BLaER1 treated with 17β-estradiol and CSF1 and Interleukin-3, amounts not matched to agents 10 nM and 100 nM (cell line): ENCODE measurements at regions not wholly inside any gene's neighbourhood (a gene's known extent, or its start where the extent isn't known, plus 50 kb on each side); places are given as distances from the start of the nearest gene placed in this dataset.

Experiments
- H3K27ac ChIP-seq, 11 experiments: shearing (Covaris generic); formaldehyde crosslinking; 2 replicates each; pipeline ENCODE4 v1.8.1; 2022
- H3K27me3 ChIP-seq, 11 experiments: shearing (Covaris generic); formaldehyde crosslinking; 2 replicates each; pipeline ENCODE4 v1.8.1; 2022
- H3K36me3 ChIP-seq, 11 experiments: shearing (Covaris generic); formaldehyde crosslinking; 2 replicates each; pipeline ENCODE4 v1.8.1; 2022
- H3K4me1 ChIP-seq, 10 experiments: shearing (Covaris generic); formaldehyde crosslinking; 2 replicates each; pipeline ENCODE4 v1.8.1; 2022
- H3K4me2 ChIP-seq, 11 experiments: shearing (Covaris generic); formaldehyde crosslinking; 2 replicates each; pipeline ENCODE4 v1.8.1; 2022
- H3K4me3 ChIP-seq, 10 experiments: shearing (Covaris generic); formaldehyde crosslinking; 2 replicates each; pipeline ENCODE4 v1.8.1; 2022
- H3K9ac ChIP-seq, 11 experiments: shearing (Covaris generic); formaldehyde crosslinking; 2 replicates each; pipeline ENCODE4 v1.8.1; 2022
- H3K9me3 ChIP-seq, 11 experiments: shearing (Covaris generic); formaldehyde crosslinking; replicated peaks in 1 of 11; 2 replicates each; pipeline ENCODE4 v1.8.1; 2022
- H4K20me1 ChIP-seq, 11 experiments: shearing (Covaris generic); formaldehyde crosslinking; 2 replicates each; pipeline ENCODE4 v1.8.1; 2022
- Cebpa-rat ChIP-seq, 11 experiments: shearing (Covaris generic); IDR thresholded peaks; 2 replicates each; pipeline ENCODE4 v1.8.1; 2022

DNA sequence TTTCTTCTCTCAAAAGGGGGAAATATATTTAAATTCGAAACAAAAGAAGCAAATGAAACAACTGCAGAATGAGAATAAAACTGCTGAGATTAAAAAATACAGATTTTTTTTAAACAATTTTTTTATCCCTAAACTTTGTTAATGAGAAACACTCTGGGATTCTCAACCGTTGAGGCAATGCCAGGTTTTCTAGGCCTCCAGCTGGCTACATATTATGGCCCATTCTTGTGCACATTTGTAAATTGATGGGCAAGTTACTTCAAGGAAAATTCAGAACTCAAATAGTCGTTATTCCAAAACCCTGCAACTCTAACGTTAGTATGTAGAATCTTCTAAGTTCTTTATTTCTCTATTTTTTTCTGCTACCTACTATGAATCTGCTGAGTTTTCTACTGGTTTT, 239.3 kb upstream of the WSCD1 start:
- no peak overlapping the region for H3K4me2 ChIP-seq
- H3K9me3 ChIP-seq, result peaks cover 8 to 25% (median 15%) of the 10 kb centered on the region in 11 experiments
- no peak overlapping the region for H3K4me3 ChIP-seq
- no peak overlapping the region for H3K9ac ChIP-seq
- no peaks in the 10 kb centered on the region for H4K20me1 ChIP-seq
- H3K27me3 ChIP-seq, result no peaks in the 10 kb centered on the region
- TF ChIP-seq Cebpa-rat (IDR thresholded peaks at IDR 0.05), result no peak
- H3K4me1 ChIP-seq, result peaks cover 0 to 8% (median 7%) of the 10 kb centered on the region in 10 experiments; a peak in 11 of 20 replicates
- H3K27ac ChIP-seq, result no peak overlapping the region
- H3K36me3 ChIP-seq, result no peaks in the 10 kb centered on the region

DNA sequence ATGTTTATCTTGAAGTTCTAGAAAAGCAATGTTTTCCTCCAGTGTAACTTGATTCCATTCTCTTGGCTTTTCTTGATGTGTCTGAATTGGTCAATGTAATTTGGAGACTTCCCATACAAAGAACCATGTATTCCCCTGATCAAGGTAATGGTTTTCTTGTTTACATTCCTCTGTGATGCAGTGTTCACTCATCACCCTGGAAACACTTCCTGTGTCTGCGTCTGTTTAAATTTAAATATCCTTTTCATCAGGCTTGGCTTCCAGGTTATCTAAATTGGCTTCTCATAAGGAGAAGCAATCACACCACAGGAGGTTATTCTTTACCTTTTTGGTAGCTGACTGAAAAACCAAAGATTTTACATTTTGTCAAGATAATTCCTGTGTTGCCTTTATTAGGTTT, 237.3 kb upstream of the WSCD1 start:
- Histone ChIP-seq H3K27me3 (no peaks in the 10 kb centered on the region), H3K9me3 (peaks cover 0 to 11% (median 5%) of the 10 kb centered on the region in 11 experiments; a peak in 13 of 22 replicates), H3K4me1 (peaks cover 0 to 8% (median 7%) of the 10 kb centered on the region in 10 experiments; a peak in 11 of 20 replicates), H3K36me3 (no peaks in the 10 kb centered on the region), H4K20me1 (no peaks in the 10 kb centered on the region), H3K4me3 (no peak overlapping the region), H3K9ac (no peak overlapping the region), H3K27ac (peak overlapping the region in 1 of 11 experiments; percentile 18; a peak in 1 of 22 replicates), H3K4me2 (peak overlapping the region in 7 of 11 experiments; percentile 1 to 38 (median 9); a peak in 7 of 22 replicates)
- TF ChIP-seq Cebpa-rat (IDR thresholded peaks at IDR 0.05), result no peak

- H3K4me1 ChIP-seq, result peaks cover 0 to 8% (median 7%) of the 10 kb centered on the region in 10 experiments; a peak in 11 of 20 replicates
- no peak overlapping the region for H3K4me3 ChIP-seq
- no peaks in the 10 kb centered on the region for H3K9me3 ChIP-seq
- no peak overlapping the region for H3K27ac ChIP-seq
- H3K36me3 ChIP-seq, result no peaks in the 10 kb centered on the region
- H3K27me3 ChIP-seq, result no peaks in the 10 kb centered on the region
- no peaks in the 10 kb centered on the region for H4K20me1 ChIP-seq
- H3K4me2 ChIP-seq, result no peak overlapping the region
- H3K9ac ChIP-seq, result no peak overlapping the region
- no peak for TF ChIP-seq Cebpa-rat (IDR thresholded peaks at IDR 0.05)
Observed at GRCh38 chr17:5837055-5837491, 233.1 kb upstream of the WSCD1 start.

GRCh38 chr17:5838661-5839300, 231.4 kb upstream of the WSCD1 start:
- no peaks in the 10 kb centered on the region for H3K9me3 ChIP-seq
- no peaks in the 10 kb centered on the region for H3K36me3 ChIP-seq
- H3K4me1 ChIP-seq, result no peaks in the 10 kb centered on the region
- H3K4me3 ChIP-seq, result no peak overlapping the region
- H3K9ac ChIP-seq, result no peak overlapping the region
- no peak overlapping the region for H3K27ac ChIP-seq
- no peak for TF ChIP-seq Cebpa-rat (IDR thresholded peaks at IDR 0.05)
- H3K27me3 ChIP-seq, result no peaks in the 10 kb centered on the region
- H4K20me1 ChIP-seq, result no peaks in the 10 kb centered on the region
- no peak overlapping the region for H3K4me2 ChIP-seq

- H3K9ac ChIP-seq, result no peak overlapping the region
- H3K27ac ChIP-seq, result no peak overlapping the region
- no peaks in the 10 kb centered on the region for H3K4me1 ChIP-seq
- H3K4me2 ChIP-seq, result no peak overlapping the region
- TF ChIP-seq Cebpa-rat (IDR thresholded peaks at IDR 0.05), result no peak
- no peaks in the 10 kb centered on the region for H4K20me1 ChIP-seq
- H3K36me3 ChIP-seq, result no peaks in the 10 kb centered on the region
- H3K27me3 ChIP-seq, result no peaks in the 10 kb centered on the region
- no peaks in the 10 kb centered on the region for H3K9me3 ChIP-seq
- no peak overlapping the region for H3K4me3 ChIP-seq
Observed at GRCh38 chr17:5840811-5841446, 229.2 kb upstream of the WSCD1 start.

GRCh38 chr17:5841862-5842261, 228.3 kb upstream of the WSCD1 start:
- no peaks in the 10 kb centered on the region for H3K9me3 ChIP-seq
- no peak overlapping the region for H3K4me2 ChIP-seq
- H4K20me1 ChIP-seq, result no peaks in the 10 kb centered on the region
- TF ChIP-seq Cebpa-rat (IDR thresholded peaks at IDR 0.05), result no peak
- no peak overlapping the region for H3K4me3 ChIP-seq
- no peak overlapping the region for H3K9ac ChIP-seq
- H3K4me1 ChIP-seq, result no peaks in the 10 kb centered on the region
- no peak overlapping the region for H3K27ac ChIP-seq
- H3K36me3 ChIP-seq, result no peaks in the 10 kb centered on the region
- H3K27me3 ChIP-seq, result no peaks in the 10 kb centered on the region

DNA sequence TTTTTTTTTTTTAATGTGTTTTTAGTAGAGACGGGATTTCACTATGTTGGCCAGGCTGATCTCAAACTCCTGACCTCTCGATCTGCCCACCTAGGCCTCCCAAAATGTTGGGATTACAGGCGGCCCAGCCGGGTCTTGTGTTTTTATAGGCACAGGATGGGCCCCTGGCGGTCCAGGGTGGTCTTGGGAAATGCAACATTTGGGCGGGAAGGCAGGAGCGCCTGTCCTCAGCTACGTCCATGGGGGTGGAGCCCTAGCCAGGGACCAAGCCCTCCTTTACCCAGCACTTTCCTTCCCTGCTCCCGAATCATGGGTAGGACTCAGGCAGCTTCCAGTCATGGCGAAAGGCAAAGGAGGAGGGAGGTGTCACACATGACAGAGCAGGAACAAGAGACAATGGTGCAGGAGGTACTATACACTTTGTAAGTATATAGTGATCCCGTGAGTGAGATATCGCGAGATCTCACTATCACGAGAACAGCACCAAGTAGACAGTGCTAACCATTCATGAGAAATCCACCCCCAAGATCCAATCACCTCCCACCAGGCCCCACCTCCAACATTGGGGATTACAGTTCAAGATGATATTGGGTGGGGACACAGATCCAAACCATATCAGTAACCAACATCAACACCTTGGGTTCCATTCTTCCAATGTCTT, 226.7 kb upstream of the WSCD1 start:
- Histone ChIP-seq H3K36me3 (no peaks in the 10 kb centered on the region), H3K27me3 (no peaks in the 10 kb centered on the region), H3K9me3 (no peaks in the 10 kb centered on the region), H3K9ac (no peak overlapping the region), H3K27ac (no peak overlapping the region), H4K20me1 (no peaks in the 10 kb centered on the region), H3K4me3 (no peak overlapping the region), H3K4me2 (no peak overlapping the region), H3K4me1 (no peaks in the 10 kb centered on the region)
- no peak for TF ChIP-seq Cebpa-rat (IDR thresholded peaks at IDR 0.05)

DNA sequence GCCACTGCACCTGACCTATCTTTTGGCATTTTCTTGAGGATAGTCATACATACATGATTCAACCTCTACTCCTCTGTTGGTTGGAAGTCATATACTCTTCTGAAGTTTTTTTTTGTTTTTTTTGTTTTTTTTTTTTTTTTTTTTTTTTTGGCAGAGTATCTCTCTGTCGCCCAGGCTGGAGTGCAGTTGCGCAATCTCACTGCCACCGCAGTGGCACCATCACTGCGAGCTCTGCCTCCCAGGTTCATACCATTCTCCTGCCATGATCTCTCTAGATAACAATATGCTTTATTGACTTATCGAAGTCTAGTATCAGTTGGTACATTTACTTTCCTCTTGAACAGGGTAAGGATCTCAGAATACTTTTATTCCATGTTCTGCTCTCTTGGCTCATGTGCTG, 224.2 kb upstream of the WSCD1 start:
- Histone ChIP-seq H3K4me3 (no peak overlapping the region), H3K27ac (no peak overlapping the region), H4K20me1 (no peaks in the 10 kb centered on the region), H3K9me3 (no peaks in the 10 kb centered on the region), H3K27me3 (no peaks in the 10 kb centered on the region), H3K4me1 (no peaks in the 10 kb centered on the region), H3K9ac (no peak overlapping the region), H3K4me2 (no peak overlapping the region), H3K36me3 (no peaks in the 10 kb centered on the region)
- TF ChIP-seq Cebpa-rat (IDR thresholded peaks at IDR 0.05), result peak in 5 of 11 experiments; percentile 29 to 71 (median 39); a peak in 6 of 22 replicates

DNA sequence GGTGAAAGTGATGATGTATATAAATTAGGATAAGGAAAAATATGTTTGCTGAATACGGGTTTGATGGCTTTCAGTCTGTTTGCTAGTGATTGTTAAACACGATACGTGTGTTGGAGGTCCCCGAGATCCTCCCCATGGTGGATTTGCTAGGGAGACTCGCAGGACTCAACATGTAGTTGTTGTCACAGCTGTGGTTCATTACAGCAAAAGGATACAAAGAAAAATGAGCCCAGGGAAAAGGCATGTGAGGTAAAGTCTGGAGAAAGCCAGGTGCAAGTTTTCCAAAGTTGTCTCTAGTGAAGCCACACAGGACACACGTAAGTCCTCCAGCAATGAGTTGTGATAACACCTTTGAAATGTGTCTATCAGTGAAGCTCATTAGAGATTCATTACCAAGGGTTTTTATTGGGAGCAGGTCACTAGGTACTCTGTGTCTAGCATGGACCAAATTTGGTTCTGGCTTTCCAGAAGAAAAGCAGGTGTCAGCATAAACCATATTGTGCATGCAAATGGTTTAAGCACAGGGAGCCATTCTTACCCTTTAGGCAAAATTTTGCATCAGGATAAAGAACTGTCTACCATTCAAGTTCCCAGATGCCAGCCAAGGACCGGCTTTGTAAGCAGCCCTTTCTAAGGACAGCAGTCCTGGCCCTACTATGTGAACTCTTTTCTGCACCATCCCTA, 215.2 kb upstream of the WSCD1 start:
- no peaks in the 10 kb centered on the region for H4K20me1 ChIP-seq
- H3K4me2 ChIP-seq, result no peak overlapping the region
- H3K9ac ChIP-seq, result no peak overlapping the region
- H3K27me3 ChIP-seq, result no peaks in the 10 kb centered on the region
- H3K27ac ChIP-seq, result no peak overlapping the region
- H3K4me3 ChIP-seq, result no peak overlapping the region
- H3K36me3 ChIP-seq, result no peaks in the 10 kb centered on the region
- no peaks in the 10 kb centered on the region; a peak in 1 of 22 replicates for H3K9me3 ChIP-seq
- no peak for TF ChIP-seq Cebpa-rat (IDR thresholded peaks at IDR 0.05)
- H3K4me1 ChIP-seq, result peaks cover 0 to 7% (median 5%) of the 10 kb centered on the region in 10 experiments; a peak in 9 of 20 replicates
